IMR-90 (cell line): ENCODE measurements at regions not wholly inside any gene's neighbourhood (a gene's known extent, or its start where the extent isn't known, plus 50 kb on each side); places are given as distances from the start of the nearest gene placed in this dataset.

Source experiments
- ATAC-seq: fragments of 200-7000 bp; cut with Tn5 transposase; 2 replicates; pipeline ENCODE4 v1.9.1; 2020; ENCODE audit warnings: low read depth, mild to moderate bottlenecking, moderate library complexity
- BruUV-seq: library from RNA; stranded (reverse); fragments of 400-500 nt; replicated peaks from 2 replicates; lab custom pipeline; 2021; lab: Mats Ljungman, UMichigan
- CTCF ChIA-PET: fragments of 300-600 bp; formaldehyde crosslinking; extraction: SDS; loops from one replicate; lab custom pipeline; 2021; ENCODE audit warnings: antibody characterized with exemption; lab: Yijun Ruan, JAX
- POLR2A ChIA-PET: fragments of 300-600 bp; sonication (Branson Sonifier 250); formaldehyde crosslinking; loops from one replicate; lab custom pipeline; 2022; ENCODE audit warnings: antibody characterized with exemption; ENCODE audit not compliant: unreplicated experiment; lab: Charles Lee
- DNase-seq: peaks from one replicate; pipeline ENCODE4 v3.0.0; 2013
- H2AFZ ChIP-seq: replicated peaks from 2 replicates; pipeline ENCODE3; 2013; ENCODE audit warnings: low read length, mild to moderate bottlenecking; ENCODE audit not compliant: poor library complexity
- H2AK5ac ChIP-seq: 2 replicates; pipeline ENCODE4 v1.6.1; 2013; ENCODE audit warnings: low read depth, low read length, inconsistent platforms
- H2AK9ac ChIP-seq: replicated peaks from 2 replicates; pipeline ENCODE3; 2013; ENCODE audit warnings: mild to moderate bottlenecking, low read depth, low read length, moderate library complexity; ENCODE audit not compliant: poor library complexity
- H2BK120ac ChIP-seq: 2 replicates; pipeline ENCODE4 v1.6.1; 2013; ENCODE audit warnings: low read depth, low read length, inconsistent platforms
- H2BK15ac ChIP-seq: 3 replicates; pipeline ENCODE4 v1.6.1; 2013; ENCODE audit warnings: low read depth, low read length, inconsistent platforms
- H2BK20ac ChIP-seq: 2 replicates; pipeline ENCODE4 v1.6.1; 2013; ENCODE audit warnings: low read depth, mild to moderate bottlenecking, inconsistent platforms, low read length, moderate library complexity
- H2BK5ac ChIP-seq: 2 replicates; pipeline ENCODE4 v1.6.1; 2013; ENCODE audit warnings: mild to moderate bottlenecking, low read depth, low read length, inconsistent platforms; ENCODE audit not compliant: poor library complexity, severe bottlenecking
- H3K14ac ChIP-seq: replicated peaks from 2 replicates; pipeline ENCODE4 v1.6.1; 2013; ENCODE audit warnings: low read depth, low read length, inconsistent platforms
- H3K18ac ChIP-seq: 2 replicates; pipeline ENCODE4 v1.6.1; 2013; ENCODE audit warnings: low read depth, low read length, control low read depth
- H3K23ac ChIP-seq: 2 replicates; pipeline ENCODE4 v1.6.1; 2013; ENCODE audit warnings: low read depth, low read length, inconsistent platforms
- H3K27ac ChIP-seq: 2 replicates; pipeline ENCODE4 v1.5.1; 2013; ENCODE audit warnings: mild to moderate bottlenecking, control low read depth, low read length; ENCODE audit not compliant: insufficient read depth
- H3K27me3 ChIP-seq: 2 replicates; pipeline ENCODE4 v1.6.1; 2013; ENCODE audit warnings: low read length; ENCODE audit not compliant: control insufficient read depth, insufficient read depth
- H3K36me3 ChIP-seq: 2 replicates; pipeline ENCODE4 v1.6.1; 2013; ENCODE audit warnings: low read length, mixed read lengths; ENCODE audit not compliant: control insufficient read depth, insufficient read depth
- H3K4ac ChIP-seq: 2 replicates; pipeline ENCODE4 v1.6.1; 2013; ENCODE audit warnings: low read depth, low read length, inconsistent platforms
- H3K4me1 ChIP-seq: 2 replicates; pipeline ENCODE4 v1.6.1; 2013; ENCODE audit warnings: low read length, mixed read lengths; ENCODE audit not compliant: control insufficient read depth, insufficient read depth
- H3K4me2 ChIP-seq: 2 replicates; pipeline ENCODE4 v1.6.1; 2013; ENCODE audit warnings: low read depth, mild to moderate bottlenecking, control low read depth, low read length, moderate library complexity
- H3K4me3 ChIP-seq: 2 replicates; pipeline ENCODE4 v1.5.1; 2013; ENCODE audit warnings: low read depth, mild to moderate bottlenecking, control low read depth, low read length, moderate library complexity; ENCODE audit not compliant: insufficient read depth
- H3K56ac ChIP-seq: 2 replicates; pipeline ENCODE4 v1.6.1; 2013; ENCODE audit warnings: low read length, inconsistent platforms; ENCODE audit not compliant: insufficient read depth; ENCODE audit errors: extremely low read depth
- H3K79me1 ChIP-seq, 2 experiments: 2 replicates each; pipeline ENCODE4 v1.6.1; 2013; ENCODE audit warnings: low read length in 2 of 2, inconsistent platforms in 1 of 2, low read depth in 1 of 2
- H3K9ac ChIP-seq: 2 replicates; pipeline ENCODE4 v1.6.1; 2013; ENCODE audit warnings: low read depth, low read length, control low read depth
- H3K9me1 ChIP-seq: 2 replicates; pipeline ENCODE4 v1.6.1; 2013; ENCODE audit warnings: low read length, inconsistent platforms; ENCODE audit not compliant: insufficient read depth
- H3K9me3 ChIP-seq: 2 replicates; pipeline ENCODE4 v1.6.1; 2013; ENCODE audit warnings: low read length; ENCODE audit not compliant: control insufficient read depth, insufficient read depth
- H4K20me1 ChIP-seq: 2 replicates; pipeline ENCODE4 v1.6.1; 2013; ENCODE audit warnings: low read length, inconsistent platforms; ENCODE audit not compliant: insufficient read depth
- H4K5ac ChIP-seq: 2 replicates; pipeline ENCODE4 v1.6.1; 2013; ENCODE audit warnings: mild to moderate bottlenecking, low read depth, low read length, control low read depth
- H4K8ac ChIP-seq, 2 experiments: 2 replicates each; pipeline ENCODE4 v1.6.1; 2013; ENCODE audit warnings: low read depth in 2 of 2, low read length in 2 of 2, control low read depth in 1 of 2, inconsistent platforms in 1 of 2
- H4K91ac ChIP-seq: 2 replicates; pipeline ENCODE4 v1.6.1; 2013; ENCODE audit warnings: low read depth, low read length, inconsistent platforms; ENCODE audit not compliant: insufficient read depth
- BHLHE40 ChIP-seq: fragments of 150-350 bp; IDR thresholded peaks from 2 replicates; pipeline ENCODE4 v1.6.1; 2016; ENCODE audit warnings: mild to moderate bottlenecking, low read depth, low read length
- CEBPB ChIP-seq: IDR thresholded peaks from 2 replicates; pipeline ENCODE4 v1.6.1; 2012; ENCODE audit warnings: low read depth, low read length, improper control_type of control experiment
- CHD1 ChIP-seq: IDR thresholded peaks from 2 replicates; pipeline ENCODE4 v1.6.1; 2012; ENCODE audit warnings: low read depth, low read length, improper control_type of control experiment
- ELK1 ChIP-seq: fragments of 150-350 bp; IDR thresholded peaks from 2 replicates; pipeline ENCODE4 v1.6.1; 2016; ENCODE audit warnings: low read depth, mild to moderate bottlenecking, low read length, moderate library complexity, borderline replicate concordance
- FOS ChIP-seq: fragments of 150-350 bp; IDR thresholded peaks from 2 replicates; pipeline ENCODE4 v1.6.1; 2016; ENCODE audit warnings: low read depth, low read length
- MAFK ChIP-seq: IDR thresholded peaks from 2 replicates; pipeline ENCODE4 v1.6.1; 2012; ENCODE audit warnings: low read depth, low read length, improper control_type of control experiment
- MAZ ChIP-seq: IDR thresholded peaks from 2 replicates; pipeline ENCODE4 v1.6.1; 2012; ENCODE audit warnings: low read depth, mild to moderate bottlenecking, low read length, improper control_type of control experiment, moderate library complexity, borderline replicate concordance
- POLR2A ChIP-seq: IDR thresholded peaks from 2 replicates; pipeline ENCODE4 v1.6.1; 2012; ENCODE audit warnings: mild to moderate bottlenecking, low read depth, low read length
- RAD21 ChIP-seq: IDR thresholded peaks from 2 replicates; pipeline ENCODE4 v1.6.1; 2012; ENCODE audit warnings: low read length, improper control_type of control experiment
- RCOR1 ChIP-seq: IDR thresholded peaks from 2 replicates; pipeline ENCODE4 v1.6.1; 2012; ENCODE audit warnings: mild to moderate bottlenecking, low read length, improper control_type of control experiment; ENCODE audit not compliant: insufficient replicate concordance
- RFX5 ChIP-seq: IDR thresholded peaks from 2 replicates; pipeline ENCODE4 v1.8.0; 2012; ENCODE audit warnings: low read depth, mild to moderate bottlenecking, low read length, moderate library complexity
- WGBS, 2 experiments: methylation state at CpG; one replicate each; pipeline versions ENCODE4 v1.1.5 to v1.1.7; 2013; ENCODE audit warnings: missing lambda C conversion rate in 2 of 2; ENCODE audit not compliant: insufficient read length in 1 of 2; ENCODE audit errors: extremely low coverage in 2 of 2; 5-methylcytosine and 5-hydroxymethylcytosine counted together
- dilution Hi-C: fragments of 300-500 bp; cut with HindIII; formaldehyde crosslinking; loops from one replicate; pipeline ENCODE4 v1.14.3; 2018; ENCODE audit warnings: low sequenced_read_pairs; ENCODE audit not compliant: unreplicated experiment
- in situ Hi-C: fragments of 300-500 bp; cut with MboI; formaldehyde crosslinking; loops from 3 replicates; pipeline ENCODE4 v1.14.3; 2019; ENCODE audit warnings: low sequenced_read_pairs, inconsistent platforms, mixed read lengths
- intact Hi-C: fragments of 100-400 bp; cut with micrococcal nuclease; formaldehyde crosslinking; loops from 2 replicates; pipeline ENCODE4 v1.10.0; 2022
- TF ChIP-seq, protein P1 (sequence below): conservative IDR thresholded peaks from 2 replicates; pipeline ENCODE4 v1.5.1; 2012; ENCODE audit warnings: mild to moderate bottlenecking, low read depth, low read length, improper control_type of control experiment
- TF ChIP-seq, protein P2 (sequence below): fragments of 150-350 bp; IDR thresholded peaks from 2 replicates; pipeline ENCODE4 v1.6.1; 2017; ENCODE audit warnings: mild to moderate bottlenecking, antibody characterized with exemption, low read length, low read depth

GRCh38 chr1:40924767-40925166 lies 54.7 kb upstream of the CTPS1 start:
- Histone ChIP-seq H2AK9ac (no peak overlapping the region), H2BK5ac (no peak overlapping the region), H2BK20ac (no peak overlapping the region), H2AK5ac (no peak overlapping the region), H3K9ac (no peak overlapping the region), H2BK15ac (no peak overlapping the region), H4K8ac (no peak overlapping the region), H3K18ac (no peak overlapping the region), H4K20me1 (no peaks in the 10 kb centered on the region), H3K4me2 (no peak overlapping the region), H2BK120ac (no peak overlapping the region), H3K4ac (no peak overlapping the region), H3K36me3 (no peaks in the 10 kb centered on the region), H3K4me1 (no peaks in the 10 kb centered on the region), H3K23ac (no peak overlapping the region), H3K9me1 (no peaks in the 10 kb centered on the region), H2AFZ (no peak overlapping the region), H3K79me1 (no peaks in the 10 kb centered on the region), H3K27ac (no peak overlapping the region), H3K4me3 (no peak overlapping the region), H3K27me3 (peaks cover 16% of the 10 kb centered on the region), H3K56ac (no peak overlapping the region), H3K9me3 (no peaks in the 10 kb centered on the region), H3K14ac (no peak overlapping the region), H4K91ac (no peak overlapping the region), H4K5ac (no peak overlapping the region)
- whole genome bisulfite sequencing, 2 experiments, result no CpG with 5 or more reads among the region's 5 CpGs
- ChIA-PET CTCF (no interaction called here), POLR2A (interaction anchor here (0.7 kb wide), 1 partner anchor 416 kb away, joined by 6 read pairs; the partner anchor contains the start of gene EXO5)
- intact Hi-C loops (no loop called here), in situ Hi-C loops (no loop called here), dilution Hi-C loops (no loop called here)
- ATAC-seq (no peak), DNase-seq (no peak)
- TF ChIP-seq FOS, result no peak
- no peak for TF ChIP-seq POLR2A
- no peak for TF ChIP-seq MAZ
- TF ChIP-seq, protein P1, sequence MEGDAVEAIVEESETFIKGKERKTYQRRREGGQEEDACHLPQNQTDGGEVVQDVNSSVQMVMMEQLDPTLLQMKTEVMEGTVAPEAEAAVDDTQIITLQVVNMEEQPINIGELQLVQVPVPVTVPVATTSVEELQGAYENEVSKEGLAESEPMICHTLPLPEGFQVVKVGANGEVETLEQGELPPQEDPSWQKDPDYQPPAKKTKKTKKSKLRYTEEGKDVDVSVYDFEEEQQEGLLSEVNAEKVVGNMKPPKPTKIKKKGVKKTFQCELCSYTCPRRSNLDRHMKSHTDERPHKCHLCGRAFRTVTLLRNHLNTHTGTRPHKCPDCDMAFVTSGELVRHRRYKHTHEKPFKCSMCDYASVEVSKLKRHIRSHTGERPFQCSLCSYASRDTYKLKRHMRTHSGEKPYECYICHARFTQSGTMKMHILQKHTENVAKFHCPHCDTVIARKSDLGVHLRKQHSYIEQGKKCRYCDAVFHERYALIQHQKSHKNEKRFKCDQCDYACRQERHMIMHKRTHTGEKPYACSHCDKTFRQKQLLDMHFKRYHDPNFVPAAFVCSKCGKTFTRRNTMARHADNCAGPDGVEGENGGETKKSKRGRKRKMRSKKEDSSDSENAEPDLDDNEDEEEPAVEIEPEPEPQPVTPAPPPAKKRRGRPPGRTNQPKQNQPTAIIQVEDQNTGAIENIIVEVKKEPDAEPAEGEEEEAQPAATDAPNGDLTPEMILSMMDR, result no peak
- TF ChIP-seq CEBPB, result no peak
- TF ChIP-seq ELK1, result no peak
- TF ChIP-seq BHLHE40, result no peak
- TF ChIP-seq RFX5, result no peak
- no peak for TF ChIP-seq CHD1
- no peak for TF ChIP-seq RAD21
- TF ChIP-seq, protein P2, sequence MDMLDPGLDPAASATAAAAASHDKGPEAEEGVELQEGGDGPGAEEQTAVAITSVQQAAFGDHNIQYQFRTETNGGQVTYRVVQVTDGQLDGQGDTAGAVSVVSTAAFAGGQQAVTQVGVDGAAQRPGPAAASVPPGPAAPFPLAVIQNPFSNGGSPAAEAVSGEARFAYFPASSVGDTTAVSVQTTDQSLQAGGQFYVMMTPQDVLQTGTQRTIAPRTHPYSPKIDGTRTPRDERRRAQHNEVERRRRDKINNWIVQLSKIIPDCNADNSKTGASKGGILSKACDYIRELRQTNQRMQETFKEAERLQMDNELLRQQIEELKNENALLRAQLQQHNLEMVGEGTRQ, result no peak
- TF ChIP-seq MAFK, result no peak
- TF ChIP-seq RCOR1, result no peak
- no TSS peak for BruUV-seq
